WTC11 (cell line): ENCODE measurements at regions not wholly inside any gene's neighbourhood (a gene's known extent, or its start where the extent isn't known, plus 50 kb on each side); places are given as distances from the start of the nearest gene placed in this dataset.

Source experiments
- ATAC-seq: fragments of 200-7000 bp; cut with Tn5 transposase; 2 replicates; pipeline ENCODE4 v1.10.0; 2021; ENCODE audit warnings: mild to moderate bottlenecking, moderate library complexity
- CTCF ChIA-PET: fragments of 300-600 bp; sonication (Branson Sonifier 250); formaldehyde crosslinking; loops from one replicate; lab custom pipeline; 2021; ENCODE audit warnings: antibody characterized with exemption; lab: Charles Lee
- POLR2A ChIA-PET: fragments of 350-600 bp; sonication (Branson Sonifier 250); formaldehyde crosslinking; loops from one replicate; lab custom pipeline; 2021; ENCODE audit warnings: antibody characterized with exemption; lab: Charles Lee
- DNase-seq: peaks from one replicate; pipeline ENCODE4 v3.0.0; 2021; ENCODE audit warnings: low spot score
- H3K27ac Mint-ChIP-seq: 2 replicates; pipeline ENCODE4 v1.8.0; 2021; ENCODE audit warnings: mixed read lengths
- H3K27me3 Mint-ChIP-seq: 2 replicates; pipeline ENCODE4 v1.8.0; 2021; ENCODE audit warnings: low read depth, mild to moderate bottlenecking, moderate library complexity, mixed read lengths
- H3K36me3 Mint-ChIP-seq: 2 replicates; pipeline ENCODE4 v1.8.0; 2021; ENCODE audit warnings: mixed read lengths
- H3K4me1 Mint-ChIP-seq: 2 replicates; pipeline ENCODE4 v1.8.0; 2022; ENCODE audit warnings: mixed read lengths
- H3K4me3 Mint-ChIP-seq: 2 replicates; pipeline ENCODE4 v1.8.0; 2021; ENCODE audit warnings: mild to moderate bottlenecking, moderate library complexity, mixed read lengths
- H3K9me3 Mint-ChIP-seq: 2 replicates; pipeline ENCODE4 v1.8.0; 2021; ENCODE audit warnings: mixed read lengths
- CREB1 ChIP-seq: sonication (generic); formaldehyde crosslinking; IDR thresholded peaks from 2 replicates; pipeline ENCODE4 v1.8.0; 2023; ENCODE audit warnings: mild to moderate bottlenecking, missing genetic modification reagents
- ESRRA ChIP-seq: sonication (generic); formaldehyde crosslinking; IDR thresholded peaks from 2 replicates; pipeline ENCODE4 v1.8.1; 2022; ENCODE audit warnings: mild to moderate bottlenecking, missing genetic modification reagents, borderline replicate concordance
- HMGA2 ChIP-seq: fragments of 250-450 bp; sonication (Bioruptor Pico); IDR thresholded peaks from 2 replicates; pipeline ENCODE4 v1.4.0; 2021; ENCODE audit warnings: mild to moderate bottlenecking, moderate library complexity
- JAZF1 ChIP-seq: fragments of 250-450 bp; sonication (Bioruptor Pico); IDR thresholded peaks from 2 replicates; pipeline ENCODE4 v1.9.0; 2021; ENCODE audit warnings: moderate library complexity, mild to moderate bottlenecking, inconsistent platforms
- JUN ChIP-seq: sonication (generic); formaldehyde crosslinking; IDR thresholded peaks from 2 replicates; pipeline ENCODE4 v1.8.0; 2023; ENCODE audit warnings: mild to moderate bottlenecking, missing genetic modification reagents
- MXD4 ChIP-seq: fragments of 250-450 bp; sonication (Bioruptor Pico); IDR thresholded peaks from 2 replicates; pipeline ENCODE4 v1.8.0; 2021; ENCODE audit warnings: mild to moderate bottlenecking, moderate library complexity, borderline replicate concordance
- NFE2L1 ChIP-seq: sonication (generic); formaldehyde crosslinking; IDR thresholded peaks from 2 replicates; pipeline ENCODE4 v1.8.1; 2023; ENCODE audit warnings: missing genetic modification reagents
- NFYB ChIP-seq: sonication (generic); formaldehyde crosslinking; conservative IDR thresholded peaks from 2 replicates; pipeline ENCODE4 v1.8.0; 2022; ENCODE audit warnings: low read depth, missing genetic modification reagents
- NR1H2 ChIP-seq: sonication (generic); formaldehyde crosslinking; IDR thresholded peaks from 2 replicates; pipeline ENCODE4 v1.9.0; 2021; ENCODE audit warnings: mild to moderate bottlenecking, moderate library complexity, missing genetic modification reagents
- PRRX2 ChIP-seq: fragments of 250-450 bp; sonication (Bioruptor Pico); IDR thresholded peaks from 2 replicates; pipeline ENCODE4 v1.8.0; 2021; ENCODE audit warnings: mild to moderate bottlenecking
- RELA ChIP-seq: sonication (generic); formaldehyde crosslinking; IDR thresholded peaks from 2 replicates; pipeline ENCODE4 v1.8.1; 2022; ENCODE audit warnings: missing genetic modification reagents, mild to moderate bottlenecking, borderline replicate concordance
- RORB ChIP-seq: fragments of 250-450 bp; sonication (Bioruptor Pico); IDR thresholded peaks from 2 replicates; pipeline ENCODE4 v1.9.0; 2021; ENCODE audit warnings: mild to moderate bottlenecking
- SP1 ChIP-seq: sonication (generic); formaldehyde crosslinking; conservative IDR thresholded peaks from 2 replicates; pipeline ENCODE4 v1.8.1; 2022; ENCODE audit warnings: missing genetic modification reagents
- TEAD1 ChIP-seq: sonication (generic); formaldehyde crosslinking; IDR thresholded peaks from 2 replicates; pipeline ENCODE4 v1.8.0; 2022; ENCODE audit warnings: mild to moderate bottlenecking, missing genetic modification reagents
- TEAD4 ChIP-seq: sonication (generic); formaldehyde crosslinking; IDR thresholded peaks from 2 replicates; pipeline ENCODE4 v1.8.0; 2022; ENCODE audit warnings: mild to moderate bottlenecking, missing genetic modification reagents
- TP53 ChIP-seq: sonication (generic); formaldehyde crosslinking; IDR thresholded peaks from 2 replicates; pipeline ENCODE4 v1.8.1; 2023; ENCODE audit warnings: mild to moderate bottlenecking, missing genetic modification reagents
- ZNF317 ChIP-seq: sonication (generic); formaldehyde crosslinking; IDR thresholded peaks from 2 replicates; pipeline ENCODE4 v1.8.1; 2023; ENCODE audit warnings: low read depth, mild to moderate bottlenecking, moderate library complexity, missing genetic modification reagents, borderline replicate concordance
- TF ChIP-seq, protein P1 (sequence below): sonication (generic); formaldehyde crosslinking; conservative IDR thresholded peaks from 2 replicates; pipeline ENCODE4 v1.8.1; 2022; ENCODE audit warnings: mild to moderate bottlenecking, missing genetic modification reagents
- TF ChIP-seq, protein P2 (sequence below): sonication (generic); formaldehyde crosslinking; IDR thresholded peaks from 2 replicates; pipeline ENCODE4 v1.8.0; 2022; ENCODE audit warnings: mild to moderate bottlenecking, missing genetic modification reagents
- TF ChIP-seq, protein P3 (sequence below): sonication (generic); formaldehyde crosslinking; IDR thresholded peaks from 2 replicates; pipeline ENCODE4 v1.8.1; 2022; ENCODE audit warnings: mild to moderate bottlenecking, missing genetic modification reagents, moderate library complexity, borderline replicate concordance
- TF ChIP-seq, protein P4 (sequence below): fragments of 250-450 bp; sonication (Bioruptor Pico); IDR thresholded peaks from 2 replicates; pipeline ENCODE4 v1.9.0; 2021; ENCODE audit warnings: mild to moderate bottlenecking, borderline replicate concordance
- TF ChIP-seq, protein P5 (sequence below): sonication (generic); formaldehyde crosslinking; conservative IDR thresholded peaks from 2 replicates; pipeline ENCODE4 v1.8.1; 2023; ENCODE audit warnings: mild to moderate bottlenecking, low read depth, missing genetic modification reagents, moderate library complexity
- TF ChIP-seq, protein P6 (sequence below): fragments of 250-450 bp; sonication (Bioruptor Pico); IDR thresholded peaks from 2 replicates; pipeline ENCODE4 v1.9.0; 2021; ENCODE audit warnings: moderate library complexity, mild to moderate bottlenecking, inconsistent platforms, borderline replicate concordance

DNA sequence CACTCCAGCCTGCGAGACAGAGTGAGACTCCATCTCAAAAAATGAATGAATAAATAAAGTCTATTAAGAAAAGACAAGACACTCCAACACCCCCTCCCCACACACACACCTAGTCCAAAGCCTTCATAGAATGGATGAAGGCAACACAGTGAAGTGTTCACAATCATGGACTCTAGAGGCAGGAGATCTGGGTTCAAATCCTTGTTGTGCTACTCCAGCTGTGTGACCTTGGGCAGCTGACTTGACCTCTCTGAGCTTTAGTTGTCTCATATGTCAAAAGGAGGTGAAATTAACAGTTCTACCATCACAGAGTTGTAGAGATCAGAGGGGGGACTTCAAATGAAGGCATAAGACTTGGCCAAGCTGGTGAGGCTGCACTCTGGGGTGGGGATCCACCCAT is 95.8 kb upstream of the MAP1LC3B2 start:
- TF ChIP-seq, protein P1, sequence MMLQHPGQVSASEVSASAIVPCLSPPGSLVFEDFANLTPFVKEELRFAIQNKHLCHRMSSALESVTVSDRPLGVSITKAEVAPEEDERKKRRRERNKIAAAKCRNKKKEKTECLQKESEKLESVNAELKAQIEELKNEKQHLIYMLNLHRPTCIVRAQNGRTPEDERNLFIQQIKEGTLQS (CRISPR knock-in tag), result no peak
- TF ChIP-seq HMGA2 (CRISPR knock-in tag) (no peak), TEAD1 (CRISPR knock-in tag) (no peak), PRRX2 (CRISPR knock-in tag) (no peak), SP1 (CRISPR knock-in tag) (no peak), NR1H2 (CRISPR knock-in tag) (no peak), NFE2L1 (CRISPR knock-in tag) (no peak), NFYB (CRISPR knock-in tag) (no peak), MXD4 (CRISPR knock-in tag) (no peak), ESRRA (CRISPR knock-in tag) (no peak), JAZF1 (CRISPR knock-in tag) (no peak), TEAD4 (CRISPR knock-in tag) (no peak), RORB (no peak)
- TF ChIP-seq, protein P2, sequence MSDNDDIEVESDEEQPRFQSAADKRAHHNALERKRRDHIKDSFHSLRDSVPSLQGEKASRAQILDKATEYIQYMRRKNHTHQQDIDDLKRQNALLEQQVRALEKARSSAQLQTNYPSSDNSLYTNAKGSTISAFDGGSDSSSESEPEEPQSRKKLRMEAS (CRISPR knock-in tag), result no peak
- TF ChIP-seq, protein P3, sequence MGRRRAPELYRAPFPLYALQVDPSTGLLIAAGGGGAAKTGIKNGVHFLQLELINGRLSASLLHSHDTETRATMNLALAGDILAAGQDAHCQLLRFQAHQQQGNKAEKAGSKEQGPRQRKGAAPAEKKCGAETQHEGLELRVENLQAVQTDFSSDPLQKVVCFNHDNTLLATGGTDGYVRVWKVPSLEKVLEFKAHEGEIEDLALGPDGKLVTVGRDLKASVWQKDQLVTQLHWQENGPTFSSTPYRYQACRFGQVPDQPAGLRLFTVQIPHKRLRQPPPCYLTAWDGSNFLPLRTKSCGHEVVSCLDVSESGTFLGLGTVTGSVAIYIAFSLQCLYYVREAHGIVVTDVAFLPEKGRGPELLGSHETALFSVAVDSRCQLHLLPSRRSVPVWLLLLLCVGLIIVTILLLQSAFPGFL, result no peak
- TF ChIP-seq, protein P4, sequence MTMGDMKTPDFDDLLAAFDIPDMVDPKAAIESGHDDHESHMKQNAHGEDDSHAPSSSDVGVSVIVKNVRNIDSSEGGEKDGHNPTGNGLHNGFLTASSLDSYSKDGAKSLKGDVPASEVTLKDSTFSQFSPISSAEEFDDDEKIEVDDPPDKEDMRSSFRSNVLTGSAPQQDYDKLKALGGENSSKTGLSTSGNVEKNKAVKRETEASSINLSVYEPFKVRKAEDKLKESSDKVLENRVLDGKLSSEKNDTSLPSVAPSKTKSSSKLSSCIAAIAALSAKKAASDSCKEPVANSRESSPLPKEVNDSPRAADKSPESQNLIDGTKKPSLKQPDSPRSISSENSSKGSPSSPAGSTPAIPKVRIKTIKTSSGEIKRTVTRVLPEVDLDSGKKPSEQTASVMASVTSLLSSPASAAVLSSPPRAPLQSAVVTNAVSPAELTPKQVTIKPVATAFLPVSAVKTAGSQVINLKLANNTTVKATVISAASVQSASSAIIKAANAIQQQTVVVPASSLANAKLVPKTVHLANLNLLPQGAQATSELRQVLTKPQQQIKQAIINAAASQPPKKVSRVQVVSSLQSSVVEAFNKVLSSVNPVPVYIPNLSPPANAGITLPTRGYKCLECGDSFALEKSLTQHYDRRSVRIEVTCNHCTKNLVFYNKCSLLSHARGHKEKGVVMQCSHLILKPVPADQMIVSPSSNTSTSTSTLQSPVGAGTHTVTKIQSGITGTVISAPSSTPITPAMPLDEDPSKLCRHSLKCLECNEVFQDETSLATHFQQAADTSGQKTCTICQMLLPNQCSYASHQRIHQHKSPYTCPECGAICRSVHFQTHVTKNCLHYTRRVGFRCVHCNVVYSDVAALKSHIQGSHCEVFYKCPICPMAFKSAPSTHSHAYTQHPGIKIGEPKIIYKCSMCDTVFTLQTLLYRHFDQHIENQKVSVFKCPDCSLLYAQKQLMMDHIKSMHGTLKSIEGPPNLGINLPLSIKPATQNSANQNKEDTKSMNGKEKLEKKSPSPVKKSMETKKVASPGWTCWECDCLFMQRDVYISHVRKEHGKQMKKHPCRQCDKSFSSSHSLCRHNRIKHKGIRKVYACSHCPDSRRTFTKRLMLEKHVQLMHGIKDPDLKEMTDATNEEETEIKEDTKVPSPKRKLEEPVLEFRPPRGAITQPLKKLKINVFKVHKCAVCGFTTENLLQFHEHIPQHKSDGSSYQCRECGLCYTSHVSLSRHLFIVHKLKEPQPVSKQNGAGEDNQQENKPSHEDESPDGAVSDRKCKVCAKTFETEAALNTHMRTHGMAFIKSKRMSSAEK (CRISPR knock-in tag), result no peak
- Mint-ChIP-seq H3K27ac (no peak overlapping the region), H3K4me3 (no peak overlapping the region), H3K4me1 (no peaks in the 10 kb centered on the region), H3K36me3 (no peaks in the 10 kb centered on the region), H3K9me3 (no peaks in the 10 kb centered on the region), H3K27me3 (no peaks in the 10 kb centered on the region)
- ChIA-PET CTCF (no interaction called here), POLR2A (no interaction called here)
- no peak for ATAC-seq
- DNase-seq, result no peak

DNA sequence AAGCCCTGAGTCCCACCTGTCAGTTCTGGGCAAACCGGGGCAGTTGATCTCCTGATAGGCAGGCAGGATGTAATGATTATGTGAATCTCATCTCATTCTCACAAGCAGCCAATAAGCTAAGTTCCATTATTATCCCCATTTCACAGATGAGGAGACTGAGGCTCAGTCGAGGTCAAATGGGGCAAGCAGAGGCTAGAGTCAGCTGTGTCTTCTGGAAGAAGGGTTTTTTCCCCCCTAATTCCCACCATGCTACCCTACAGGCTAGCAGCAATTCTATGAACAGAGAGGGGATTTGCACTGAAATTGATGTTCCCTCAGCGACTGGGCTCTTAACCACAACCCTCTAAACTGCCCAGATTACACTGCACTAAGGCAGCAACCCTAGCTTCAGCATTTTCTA is 93.8 kb upstream of the MAP1LC3B2 start:
- H3K36me3 Mint-ChIP-seq, result no peaks in the 10 kb centered on the region
- DNase-seq (no peak), ATAC-seq (no peak)
- no peaks in the 10 kb centered on the region for H3K4me1 Mint-ChIP-seq
- ChIA-PET CTCF (no interaction called here), POLR2A (no interaction called here)
- H3K9me3 Mint-ChIP-seq, result no peaks in the 10 kb centered on the region
- H3K27me3 Mint-ChIP-seq, result no peaks in the 10 kb centered on the region
- H3K27ac Mint-ChIP-seq, result no peak overlapping the region
- no peak overlapping the region for H3K4me3 Mint-ChIP-seq
- no peak for TF ChIP-seq RELA
- TF ChIP-seq, protein P5, sequence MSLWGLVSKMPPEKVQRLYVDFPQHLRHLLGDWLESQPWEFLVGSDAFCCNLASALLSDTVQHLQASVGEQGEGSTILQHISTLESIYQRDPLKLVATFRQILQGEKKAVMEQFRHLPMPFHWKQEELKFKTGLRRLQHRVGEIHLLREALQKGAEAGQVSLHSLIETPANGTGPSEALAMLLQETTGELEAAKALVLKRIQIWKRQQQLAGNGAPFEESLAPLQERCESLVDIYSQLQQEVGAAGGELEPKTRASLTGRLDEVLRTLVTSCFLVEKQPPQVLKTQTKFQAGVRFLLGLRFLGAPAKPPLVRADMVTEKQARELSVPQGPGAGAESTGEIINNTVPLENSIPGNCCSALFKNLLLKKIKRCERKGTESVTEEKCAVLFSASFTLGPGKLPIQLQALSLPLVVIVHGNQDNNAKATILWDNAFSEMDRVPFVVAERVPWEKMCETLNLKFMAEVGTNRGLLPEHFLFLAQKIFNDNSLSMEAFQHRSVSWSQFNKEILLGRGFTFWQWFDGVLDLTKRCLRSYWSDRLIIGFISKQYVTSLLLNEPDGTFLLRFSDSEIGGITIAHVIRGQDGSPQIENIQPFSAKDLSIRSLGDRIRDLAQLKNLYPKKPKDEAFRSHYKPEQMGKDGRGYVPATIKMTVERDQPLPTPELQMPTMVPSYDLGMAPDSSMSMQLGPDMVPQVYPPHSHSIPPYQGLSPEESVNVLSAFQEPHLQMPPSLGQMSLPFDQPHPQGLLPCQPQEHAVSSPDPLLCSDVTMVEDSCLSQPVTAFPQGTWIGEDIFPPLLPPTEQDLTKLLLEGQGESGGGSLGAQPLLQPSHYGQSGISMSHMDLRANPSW (CRISPR knock-in tag), result no peak
- no peak for TF ChIP-seq ZNF317 (CRISPR knock-in tag)
- TF ChIP-seq, protein P6, sequence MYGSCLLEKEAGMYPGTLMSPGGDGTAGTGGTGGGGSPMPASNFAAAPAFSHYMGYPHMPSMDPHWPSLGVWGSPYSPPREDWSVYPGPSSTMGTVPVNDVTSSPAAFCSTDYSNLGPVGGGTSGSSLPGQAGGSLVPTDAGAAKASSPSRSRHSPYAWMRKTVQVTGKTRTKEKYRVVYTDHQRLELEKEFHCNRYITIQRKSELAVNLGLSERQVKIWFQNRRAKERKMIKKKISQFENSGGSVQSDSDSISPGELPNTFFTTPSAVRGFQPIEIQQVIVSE, result no peak
- TF ChIP-seq JUN (CRISPR knock-in tag), result no peak
- TF ChIP-seq, protein P4 (CRISPR knock-in tag), result no peak
- TF ChIP-seq TP53, result no peak
- no peak for TF ChIP-seq CREB1 (CRISPR knock-in tag)
